Middle frontal gyrus (tissue), 1 donor: ENCODE measurements at regions not wholly inside any gene's neighbourhood (a gene's known extent, or its start where the extent isn't known, plus 50 kb on each side); places are given as distances from the start of the nearest gene placed in this dataset.

Experiments used
- DNase-seq: peaks from one replicate; pipeline ENCODE4 v3.0.0-alpha.2; 2015; ENCODE audit warnings: low spot score; ENCODE audit errors: extremely low spot score

DNA sequence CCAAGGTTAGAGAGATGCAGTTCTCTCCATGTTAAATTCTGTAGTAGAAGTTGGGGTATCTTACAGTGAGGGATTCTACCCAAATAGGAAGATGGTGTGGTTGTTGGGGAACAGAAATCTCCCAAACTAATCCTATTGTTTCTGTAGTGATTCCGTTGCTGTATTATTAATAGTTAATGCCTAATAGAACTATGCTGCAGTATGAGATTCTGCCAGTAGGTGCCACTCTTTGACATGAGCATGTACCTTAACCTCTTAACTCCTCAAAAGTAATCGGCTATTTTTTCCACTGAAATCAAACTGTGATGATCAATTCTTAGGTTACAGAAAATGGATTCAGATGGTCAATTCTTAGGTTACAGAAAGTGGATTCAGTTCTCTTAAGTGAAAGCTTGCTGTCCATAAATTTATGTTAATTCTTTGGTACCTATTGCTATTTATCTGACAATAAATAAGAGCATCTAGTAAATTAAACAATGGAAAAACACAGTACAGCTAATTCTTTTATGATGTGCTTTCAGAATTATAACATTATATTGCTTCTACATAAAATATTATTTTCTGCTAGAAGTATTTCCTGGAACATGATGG, 97.9 kb upstream of the DLX2 start:
- no peak for DNase-seq

DNA sequence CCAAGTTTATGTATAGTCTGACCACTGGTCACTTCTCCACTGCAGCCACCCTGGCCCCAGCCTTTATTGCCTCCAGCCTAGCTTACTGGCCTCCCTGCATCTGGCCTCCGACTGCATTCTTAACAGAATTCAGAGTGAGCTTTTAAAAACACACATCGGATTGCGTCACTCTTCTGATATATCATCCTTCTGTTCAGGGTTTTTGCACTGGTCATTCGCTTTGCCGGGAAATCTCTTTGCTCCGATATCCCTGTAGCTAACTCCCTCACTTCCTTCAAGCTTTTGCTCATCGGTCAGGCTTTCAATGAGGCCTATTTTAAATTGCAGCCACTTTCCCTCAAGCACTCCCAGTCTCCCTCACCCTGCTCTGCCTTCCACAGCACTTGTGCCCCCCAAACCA, 101.6 kb upstream of the DLX2 start:
- no peak for DNase-seq

DNA sequence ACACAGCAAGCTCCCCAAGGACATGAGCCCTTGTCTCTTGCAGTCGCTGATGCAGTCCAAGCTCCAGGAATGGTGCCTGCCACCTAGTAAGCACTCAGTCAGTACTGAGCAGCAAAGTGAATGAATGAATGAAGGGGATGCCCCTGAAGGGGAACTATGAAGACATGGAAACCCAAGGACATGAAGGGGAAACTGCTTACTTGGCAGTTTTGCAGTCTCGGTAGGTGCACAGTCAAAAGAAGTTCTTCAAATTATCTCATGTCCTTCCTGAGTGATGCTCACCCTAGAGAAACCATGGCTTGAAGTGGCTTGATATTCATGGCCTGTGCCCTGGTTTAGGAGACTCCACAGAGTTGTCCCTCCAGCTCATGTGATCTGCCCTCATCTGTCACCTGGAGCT, 102.1 kb upstream of the DLX2 start:
- no peak for DNase-seq

DNA sequence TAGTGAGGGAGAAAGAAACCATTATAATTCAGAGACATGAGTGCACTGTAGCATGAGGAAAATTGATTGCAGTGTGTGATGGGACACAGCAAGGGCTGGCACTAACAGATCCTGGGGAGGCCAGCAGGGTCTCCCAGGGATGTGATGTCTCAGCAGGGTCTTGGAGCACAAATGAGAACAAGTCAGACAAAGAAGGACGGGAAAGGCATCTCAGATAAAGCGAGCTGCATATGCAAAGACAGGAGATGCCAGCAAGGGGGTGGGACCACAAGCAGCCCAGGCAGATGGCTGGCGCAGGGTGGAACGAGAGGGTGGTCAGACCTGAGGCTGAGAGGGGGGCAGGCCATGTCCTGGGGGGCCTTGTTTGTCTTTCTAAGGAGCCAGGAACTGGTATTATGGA, 102.6 kb upstream of the DLX2 start:
- DNase-seq, result no peak

DNA sequence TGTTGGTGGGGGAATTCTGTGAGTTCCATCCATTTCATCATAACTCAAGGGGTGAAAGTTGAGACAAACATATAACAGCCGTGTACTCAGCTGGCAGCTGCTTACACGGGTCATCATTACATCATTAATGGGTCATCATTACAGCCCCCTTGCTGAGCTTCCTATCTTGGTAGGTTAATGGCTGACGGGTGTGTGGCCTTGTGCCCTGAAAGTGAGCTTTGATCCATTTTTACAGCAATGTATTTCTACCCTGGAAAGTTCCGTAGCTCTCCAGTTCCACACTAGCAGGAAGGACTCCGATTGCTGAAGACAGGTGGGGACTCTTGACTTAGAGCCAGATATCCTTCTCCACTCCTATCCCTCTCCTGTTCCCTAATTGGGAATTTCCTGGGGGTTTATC, 105.2 kb upstream of the DLX2 start:
- DNase-seq, result no peak

DNA sequence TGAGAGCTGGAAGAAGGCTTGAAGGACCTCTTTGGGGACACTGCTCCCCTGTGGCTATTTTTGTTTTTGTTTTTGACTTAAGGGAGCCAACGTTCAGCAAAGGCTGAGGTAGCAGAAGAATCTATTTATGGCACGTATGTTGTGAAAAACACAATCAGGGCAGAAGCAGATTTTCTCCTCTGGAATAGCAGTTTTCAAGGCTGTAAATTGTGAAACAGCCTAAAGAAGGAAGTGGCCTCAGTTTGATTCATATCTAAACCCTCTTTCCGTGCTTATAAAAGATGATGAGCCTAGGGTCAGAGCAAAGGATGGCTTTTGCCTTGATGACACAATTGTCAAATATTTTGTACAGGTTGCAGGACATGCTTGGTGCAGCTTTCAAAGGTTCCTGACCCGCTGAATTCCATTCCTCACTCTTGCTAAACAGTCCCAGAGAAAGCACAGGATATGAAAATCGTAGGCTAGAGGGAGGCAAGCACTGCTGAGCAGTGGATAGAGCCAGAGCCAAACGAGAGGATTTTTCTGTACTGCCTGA, 106.2 kb upstream of the DLX2 start:
- no peak for DNase-seq

DNA sequence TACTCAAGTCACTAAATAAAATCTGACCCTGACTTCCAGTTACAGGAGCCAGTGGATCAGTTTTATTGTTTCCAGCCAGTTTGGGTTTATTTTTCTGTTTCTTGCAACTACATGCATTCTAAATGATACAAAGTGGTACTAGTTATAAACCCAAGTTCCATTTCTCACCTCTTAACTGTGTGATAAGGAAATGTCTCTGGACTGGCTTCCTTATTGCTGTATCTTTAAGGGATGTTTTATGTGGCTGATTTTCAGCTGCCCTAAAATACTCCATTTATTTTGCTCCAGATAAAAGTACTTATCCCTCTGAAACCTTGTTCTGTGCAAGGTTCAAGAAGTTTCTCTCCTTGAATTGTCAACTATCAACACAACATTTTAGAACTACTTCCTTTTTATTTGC, 107.9 kb upstream of the DLX2 start:
- no peak for DNase-seq

DNA sequence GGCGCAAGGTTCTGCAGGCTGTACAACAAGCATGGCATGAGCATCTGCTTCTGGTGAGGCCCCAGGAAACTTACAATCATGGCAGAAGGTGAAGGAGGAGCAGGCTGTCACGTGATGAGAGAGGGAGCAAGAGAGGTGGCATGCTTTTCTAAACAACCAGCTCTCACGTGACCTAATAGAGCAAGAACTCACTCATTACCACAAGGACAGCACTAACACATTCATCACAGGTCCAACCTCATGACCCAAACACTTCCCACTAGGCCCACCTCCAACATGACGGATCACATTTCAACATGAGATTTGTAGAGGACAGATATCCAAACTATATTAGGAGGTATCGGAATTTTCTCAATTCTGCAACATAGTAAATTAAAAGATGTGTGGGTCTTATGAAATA, 108.8 kb upstream of the DLX2 start:
- no peak for DNase-seq

DNA sequence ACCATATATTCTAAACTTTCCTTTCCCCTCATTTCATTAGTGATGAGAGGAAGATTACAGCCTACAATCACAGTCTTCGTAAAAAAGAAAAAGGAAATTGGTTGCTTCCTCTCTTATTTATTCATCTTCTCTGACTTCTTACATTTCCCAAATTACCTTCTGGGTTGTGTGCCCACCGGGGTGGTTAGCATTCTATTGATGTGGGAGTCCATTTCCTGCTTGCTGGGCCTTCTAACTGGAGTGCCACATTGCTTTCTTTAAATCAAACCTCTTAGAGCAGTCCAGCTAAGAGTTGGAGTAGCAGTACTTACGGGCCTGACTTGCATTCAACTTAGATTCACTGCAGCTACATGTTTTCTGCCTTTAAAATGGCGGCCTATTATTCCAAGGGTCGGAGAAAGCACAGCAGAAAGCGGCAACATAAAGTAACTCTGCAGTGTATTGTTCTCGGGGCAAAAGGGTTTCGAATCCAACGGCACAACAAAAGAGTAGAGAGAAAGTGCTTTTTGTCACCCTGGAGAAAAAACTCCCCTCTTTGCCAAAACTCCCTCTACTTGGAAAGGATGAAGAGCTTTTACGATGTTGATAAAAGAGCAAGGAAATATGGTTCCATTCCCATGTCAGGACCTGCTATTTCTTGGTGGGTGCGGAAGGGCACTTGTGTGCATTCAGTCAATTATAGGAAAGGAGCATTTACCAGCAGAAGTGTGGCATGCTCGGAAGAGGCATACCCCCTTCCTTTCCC, 110.6 kb upstream of the DLX2 start:
- DNase-seq, result no peak

DNA sequence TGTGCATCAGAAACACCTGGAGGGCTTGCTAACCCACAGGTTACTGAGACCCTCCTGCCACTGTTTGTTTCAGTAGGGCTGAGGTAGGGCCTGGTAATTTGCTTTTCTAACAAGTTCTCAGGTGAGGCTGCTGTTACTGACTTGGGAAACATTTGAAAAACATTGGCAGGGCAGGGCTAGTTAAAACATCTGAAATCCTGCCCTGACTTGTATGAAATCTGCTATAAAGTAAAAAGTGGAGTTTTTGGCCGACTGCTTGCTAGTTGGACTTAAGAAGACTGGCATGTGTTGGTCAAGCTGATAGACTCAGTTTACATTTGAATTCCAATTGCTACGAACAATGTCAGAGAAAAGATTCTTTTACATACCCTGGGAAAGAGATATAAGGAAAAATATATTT, 111.6 kb upstream of the DLX2 start:
- DNase-seq, result no peak

DNA sequence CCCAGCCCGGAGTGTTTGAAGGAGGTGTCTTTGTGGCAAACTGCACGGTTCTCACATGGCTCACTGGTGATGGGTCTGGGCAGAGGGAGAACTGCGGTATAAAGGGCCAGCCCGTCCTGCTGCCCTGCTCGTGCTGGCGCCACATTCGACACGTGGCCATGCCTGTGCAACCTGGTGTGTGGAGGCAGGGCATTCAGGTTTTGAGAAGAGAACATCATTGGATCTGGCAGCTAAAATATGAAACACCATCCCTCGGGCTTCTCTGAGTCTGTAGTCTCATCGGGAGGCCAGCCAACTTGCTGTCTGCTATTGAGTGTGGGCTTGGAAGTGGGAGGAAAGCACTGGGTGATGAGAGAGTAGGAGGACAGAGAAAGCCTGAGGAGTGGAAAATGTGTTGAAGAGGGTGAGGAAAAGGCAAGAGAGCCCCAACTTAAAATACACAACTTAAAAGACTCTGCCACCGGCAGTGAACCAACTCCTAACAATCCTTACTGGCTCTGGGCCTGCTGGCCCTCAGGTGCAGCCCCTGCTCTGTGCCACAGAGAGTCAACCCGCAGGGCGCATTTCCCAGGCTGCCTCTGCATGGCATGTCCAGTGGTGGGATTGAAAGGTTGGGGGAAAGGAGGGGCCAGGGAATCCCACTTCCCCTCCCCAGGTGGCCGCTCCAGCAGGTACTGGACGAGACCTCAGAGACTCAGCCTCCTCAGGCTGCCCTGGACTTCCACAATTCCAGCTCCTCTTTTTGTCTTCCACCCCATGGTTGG, 112.7 kb upstream of the DLX2 start:
- DNase-seq, result peak; percentile 65

DNA sequence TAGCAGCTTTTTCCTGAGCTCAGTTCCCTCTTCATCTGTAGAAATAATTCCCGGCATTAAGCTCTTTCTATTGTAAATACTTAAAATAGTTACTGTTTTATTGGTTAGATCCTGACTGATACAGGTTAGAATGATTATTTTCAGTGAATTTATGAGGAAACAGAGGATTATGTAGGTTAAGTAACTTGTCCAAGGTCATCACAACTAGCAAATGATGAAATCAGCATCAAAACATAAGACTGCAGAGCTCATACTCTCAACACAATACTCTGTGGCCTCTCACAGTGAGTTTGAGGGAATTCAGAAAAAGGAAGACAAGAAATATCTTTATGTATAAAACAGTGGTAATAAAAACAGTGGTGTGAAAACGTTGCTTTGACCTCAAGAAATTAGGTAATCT, 113.2 kb upstream of the DLX2 start:
- no peak for DNase-seq

DNA sequence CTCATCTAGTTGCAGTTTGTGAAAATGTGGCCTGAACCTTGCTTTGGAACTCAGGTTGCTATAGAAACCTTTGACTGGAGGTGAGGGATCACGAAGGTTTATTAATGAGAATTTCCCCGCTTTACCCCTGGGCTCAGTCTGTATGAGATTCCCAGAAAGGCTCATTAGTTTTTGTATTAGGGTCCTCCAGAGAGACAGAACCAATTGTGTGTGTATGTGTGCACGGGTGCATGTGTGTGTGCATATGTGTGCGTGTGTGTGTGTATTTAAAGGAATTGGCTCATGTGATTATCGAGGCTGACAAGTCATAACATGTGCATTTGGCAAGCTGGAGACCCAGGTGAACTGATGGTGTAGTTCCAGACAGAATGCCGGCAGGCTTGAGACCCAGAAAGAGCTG, 113.8 kb upstream of the DLX2 start:
- no peak for DNase-seq

DNA sequence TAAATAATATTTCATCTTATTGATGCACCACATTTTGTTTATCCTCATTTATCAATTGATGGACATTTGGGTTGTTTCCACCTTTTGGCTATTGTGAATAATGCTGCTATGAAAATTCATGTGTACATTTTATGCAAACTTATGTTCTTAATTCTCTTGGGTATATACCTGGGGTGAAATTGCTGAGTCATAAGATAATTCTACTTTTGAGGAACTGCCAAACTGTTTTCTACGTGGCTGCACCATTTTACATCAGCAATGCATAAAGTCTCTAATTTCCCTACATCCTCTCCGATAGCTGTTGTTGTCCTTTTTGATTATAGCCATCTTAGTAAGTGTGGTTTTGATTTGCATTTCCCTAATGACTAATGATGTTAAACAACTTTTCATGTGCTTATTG, 116.5 kb upstream of the DLX2 start:
- no peak for DNase-seq

DNA sequence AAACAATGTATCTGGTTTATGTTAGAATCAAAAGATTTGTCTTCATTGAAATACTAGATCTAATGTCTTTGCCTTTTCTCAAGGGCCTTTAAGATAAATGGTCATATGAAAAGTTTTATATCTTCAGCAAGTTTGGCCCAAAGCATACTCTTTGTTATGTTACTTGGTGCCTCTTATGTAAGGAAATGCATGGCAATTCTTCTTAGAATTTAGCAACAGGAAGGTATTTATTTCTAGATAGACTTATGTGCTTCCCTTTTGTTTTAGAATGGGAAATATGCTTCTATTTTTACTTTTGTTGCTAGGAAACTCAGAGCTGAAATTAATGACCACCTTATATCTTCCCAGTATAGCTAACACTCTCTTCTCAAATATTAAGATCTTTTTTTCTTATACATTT, 117.4 kb upstream of the DLX2 start:
- no peak for DNase-seq

DNA sequence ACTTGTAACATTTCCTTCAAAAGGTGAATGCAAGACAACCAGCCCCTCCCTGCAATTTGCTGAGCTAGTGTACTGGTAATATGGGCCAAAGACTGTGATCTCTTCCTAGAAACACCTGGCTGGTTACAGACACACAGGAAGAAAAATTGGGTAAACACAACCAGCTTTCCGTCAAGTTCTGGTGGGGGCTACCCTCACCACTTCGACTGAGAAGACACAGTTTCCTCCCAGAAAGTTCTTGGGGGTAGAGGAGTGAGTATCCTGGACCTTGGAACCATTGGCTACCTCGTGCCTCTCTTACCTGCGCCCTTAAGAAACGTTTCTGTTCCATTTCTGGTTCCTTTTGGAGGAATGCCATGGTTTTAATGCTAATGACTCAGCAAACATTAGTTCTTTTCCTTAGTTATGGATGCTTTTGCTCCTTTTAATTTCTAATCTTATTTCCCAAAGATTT, 120.9 kb upstream of the DLX2 start:
- no peak for DNase-seq

DNA sequence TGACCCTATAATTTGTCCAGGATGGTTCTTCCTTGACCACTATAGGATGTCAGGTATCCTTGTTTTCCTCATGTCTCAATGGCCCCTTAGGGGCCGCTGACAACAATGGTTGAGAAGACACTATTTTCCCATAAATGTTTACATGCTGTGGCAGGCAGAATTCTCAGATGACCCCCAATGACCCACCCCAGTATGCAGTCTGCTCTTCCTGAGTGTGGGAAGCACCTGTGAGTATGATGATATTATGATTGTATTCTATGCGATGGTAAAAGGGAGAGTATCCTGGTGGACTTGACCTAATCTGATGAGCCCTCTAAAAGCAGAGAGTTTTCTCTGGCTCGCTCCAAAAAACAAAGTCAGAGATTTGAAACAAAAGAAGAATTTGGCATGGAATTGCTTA, 123.1 kb upstream of the DLX2 start:
- DNase-seq, result no peak

DNA sequence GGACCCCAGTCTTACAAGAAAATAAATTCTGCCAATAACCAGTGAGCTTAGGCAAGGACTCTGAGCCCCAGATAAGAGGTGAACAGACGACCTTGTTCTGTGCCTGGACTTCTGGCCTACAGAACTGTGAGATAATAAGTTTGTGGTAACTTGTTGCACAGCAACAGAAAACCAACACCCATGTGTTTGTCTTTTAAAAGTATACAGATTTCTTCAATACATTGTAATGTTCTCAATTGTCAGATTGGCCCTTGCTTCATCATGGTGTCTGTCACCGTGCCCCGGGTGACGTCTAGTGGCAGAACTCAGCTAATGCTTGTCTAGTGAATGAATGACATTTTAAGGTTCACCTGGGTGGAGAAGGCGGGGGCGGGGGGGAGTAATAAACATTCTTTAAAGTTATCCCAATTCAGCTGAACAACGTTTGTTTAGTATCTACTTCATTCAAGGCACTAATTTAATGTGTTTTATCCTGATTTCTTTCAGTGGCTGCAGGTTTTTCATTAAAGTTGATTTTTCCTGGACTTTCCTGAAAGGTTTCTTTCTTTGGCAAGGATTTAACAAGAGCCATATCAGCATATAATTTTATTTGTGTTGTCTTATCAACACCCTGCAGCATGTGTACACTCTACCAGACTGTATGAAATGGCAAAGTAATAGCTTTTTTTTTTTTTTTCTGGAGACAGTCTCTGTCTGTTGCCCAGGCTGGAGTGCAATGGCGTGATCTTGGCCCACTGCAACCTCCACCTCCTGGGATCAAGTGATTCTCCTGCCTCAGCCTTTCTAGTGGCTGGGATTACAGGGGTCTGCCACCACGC, 123.8 kb upstream of the DLX2 start:
- no peak for DNase-seq

DNA sequence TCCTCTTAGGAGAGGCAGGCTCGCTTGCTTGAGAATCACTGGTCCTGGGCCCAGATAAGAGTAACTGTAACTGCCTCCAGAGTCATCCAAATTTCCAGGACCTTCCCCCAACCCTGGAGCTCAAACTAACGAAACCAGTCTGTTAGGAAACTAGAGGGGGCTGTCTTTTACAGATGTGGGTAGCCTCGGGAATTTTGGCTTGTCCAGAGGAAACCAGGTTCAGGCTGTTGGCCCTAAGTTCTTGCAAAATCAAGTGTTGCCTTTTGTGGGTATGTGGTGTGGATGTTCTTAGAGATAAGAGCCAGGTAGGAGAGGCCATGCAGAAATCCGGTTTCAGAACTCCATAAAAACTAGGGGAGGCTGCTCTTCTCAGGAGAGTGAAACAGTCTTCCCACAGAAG, 125.0 kb upstream of the DLX2 start:
- DNase-seq, result no peak

DNA sequence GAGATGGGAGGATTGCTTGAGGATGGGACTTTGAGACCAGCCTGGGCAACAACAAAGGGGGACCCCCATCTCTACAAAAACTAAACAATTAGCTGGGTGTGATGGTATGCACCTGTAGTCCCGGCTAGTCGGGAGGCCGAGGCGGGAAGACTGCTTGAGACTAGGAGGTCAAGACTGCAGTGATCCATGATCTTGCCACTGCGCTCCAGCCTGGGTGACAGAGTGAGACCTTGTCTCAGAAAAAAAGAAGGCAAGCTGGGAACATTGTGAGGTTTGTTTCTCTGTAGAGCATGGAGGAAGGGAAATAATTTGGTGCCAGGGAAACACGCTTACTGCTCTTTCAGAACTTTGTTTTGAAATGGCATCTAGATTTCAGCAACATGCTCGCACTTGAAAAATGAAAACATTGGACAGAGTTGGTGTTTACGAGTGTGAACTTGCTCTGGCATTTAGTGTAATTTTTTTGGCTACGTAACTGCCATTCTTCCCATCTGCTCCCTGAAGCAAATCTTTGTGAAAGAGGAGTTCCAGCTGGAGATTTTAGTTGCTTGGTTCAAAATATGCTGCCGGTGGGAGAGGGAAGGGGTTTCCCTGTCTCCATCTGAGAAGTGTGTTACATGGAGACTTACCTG, 125.6 kb upstream of the DLX2 start:
- DNase-seq, result no peak

DNA sequence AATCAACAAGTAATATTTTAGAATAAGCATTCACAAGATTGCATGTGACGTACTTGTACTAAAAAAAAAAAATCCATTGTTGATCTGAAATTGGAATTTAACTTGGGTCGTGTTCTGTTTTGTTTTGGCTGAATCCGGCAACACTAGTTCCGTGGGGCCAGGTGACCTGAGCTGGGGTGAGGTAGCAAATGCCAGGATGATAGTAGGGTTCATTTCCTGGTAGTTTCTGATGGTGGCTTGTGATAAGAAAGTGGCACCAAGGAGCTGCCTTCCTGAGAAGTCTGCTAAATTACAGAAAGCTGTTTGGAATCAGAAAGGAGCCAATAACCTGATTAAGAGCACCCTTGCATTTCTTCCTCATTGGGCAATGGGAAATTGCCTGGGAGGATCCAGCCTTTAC, 126.4 kb upstream of the DLX2 start:
- DNase-seq, result no peak
